AG09319 (cell line): ENCODE measurements at regions not wholly inside any gene's neighbourhood (a gene's known extent, or its start where the extent isn't known, plus 50 kb on each side); places are given as distances from the start of the nearest gene placed in this dataset.

ENCODE experiments used
- DNase-seq: peaks from one replicate; pipeline ENCODE4 v3.0.0-alpha.2; 2010; ENCODE audit warnings: low read depth; ENCODE audit errors: extremely low read depth
- CTCF ChIP-seq: IDR thresholded peaks from 2 replicates; pipeline ENCODE4 v1.5.1; 2011; ENCODE audit warnings: low read depth, mild to moderate bottlenecking, inconsistent platforms, low read length, moderate library complexity

GRCh38 chr6:4563877-4564276 lies 212.3 kb upstream of the CDYL start:
- no peak for TF ChIP-seq CTCF

GRCh38 chr6:4563156-4563555 lies 213.0 kb upstream of the CDYL start:
- no peak for DNase-seq
- no peak for TF ChIP-seq CTCF

More at GRCh38 chr6:4563877-4564276, 212.3 kb upstream of the CDYL start:
- DNase-seq, result no peak

- no peak for TF ChIP-seq CTCF
- no peak for DNase-seq
Observed at GRCh38 chr6:4561773-4562400, 214.3 kb upstream of the CDYL start.

- no peak for TF ChIP-seq CTCF
- no peak for DNase-seq
Observed at GRCh38 chr6:4561078-4561435, 215.1 kb upstream of the CDYL start.

- DNase-seq, result no peak
- no peak for TF ChIP-seq CTCF
Observed at GRCh38 chr6:4560221-4561077, 215.8 kb upstream of the CDYL start.

GRCh38 chr6:4559281-4559875 lies 216.8 kb upstream of the CDYL start:
- TF ChIP-seq CTCF, result no peak
- no peak for DNase-seq

GRCh38 chr6:4554645-4555044 lies 221.6 kb upstream of the CDYL start:
- no peak for DNase-seq
- no peak for TF ChIP-seq CTCF
